HCEC 1CT (cell line): ENCODE measurements at regions not wholly inside any gene's neighbourhood (a gene's known extent, or its start where the extent isn't known, plus 50 kb on each side); places are given as distances from the start of the nearest gene placed in this dataset.
A peak's percentile ranks its signal among the peaks of the same experiment; 100 is the strongest.
"Not testable (repeated sequence)": the region's sequence is repeated elsewhere in the genome, so short reads cannot be mapped to it uniquely, and the experiment has no call there.

Experiments used
- DNase-seq: peaks from one replicate; pipeline ENCODE4 v3.0.0-alpha.2; 2017

GRCh38 chr9:115411993-115412452, 294.1 kb upstream of the TNC start:
- DNase-seq = peak; percentile 45

- no peak for DNase-seq
Observed at GRCh38 chr9:115412656-115413055, 294.7 kb upstream of the TNC start.

GRCh38 chr9:115413304-115413703, 295.3 kb upstream of the TNC start:
- no peak for DNase-seq

- DNase-seq = no peak
Observed at GRCh38 chr9:115413766-115414382, 295.9 kb upstream of the TNC start.

GRCh38 chr9:115414561-115414960, 296.6 kb upstream of the TNC start:
- DNase-seq = no peak

- DNase-seq = no peak
Observed at GRCh38 chr9:115415450-115415849, 297.5 kb upstream of the TNC start.

- DNase-seq = no peak
Observed at GRCh38 chr9:115416299-115416698, 298.3 kb upstream of the TNC start.

- DNase-seq = not testable (repeated sequence)
Observed at GRCh38 chr9:115418181-115418580, 300.2 kb upstream of the TNC start.

- no peak for DNase-seq
Observed at GRCh38 chr9:115422932-115423440, 305.0 kb upstream of the TNC start.

GRCh38 chr9:115423646-115424045, 305.7 kb upstream of the TNC start:
- DNase-seq = no peak

GRCh38 chr9:115425601-115426000, 307.6 kb upstream of the TNC start:
- DNase-seq = no peak

- no peak for DNase-seq
Observed at GRCh38 chr9:115437418-115437817, 319.5 kb upstream of the TNC start.

GRCh38 chr9:115439641-115440040, 321.7 kb upstream of the TNC start:
- no peak for DNase-seq

GRCh38 chr9:115442054-115442453, 324.1 kb upstream of the TNC start:
- DNase-seq = no peak

- DNase-seq = no peak
Observed at GRCh38 chr9:115443890-115444289, 325.9 kb upstream of the TNC start.

GRCh38 chr9:115444959-115445358, 327.0 kb upstream of the TNC start:
- DNase-seq = no peak

GRCh38 chr9:115445655-115446054, 327.7 kb upstream of the TNC start:
- no peak for DNase-seq

- DNase-seq = no peak
Observed at GRCh38 chr9:115456515-115456914, 338.6 kb upstream of the TNC start.

GRCh38 chr9:115461280-115461679, 343.3 kb upstream of the TNC start:
- no peak for DNase-seq

- DNase-seq = no peak
Observed at GRCh38 chr9:115462623-115463022, 344.7 kb upstream of the TNC start.

- no peak for DNase-seq
Observed at GRCh38 chr9:115466756-115467155, 348.8 kb upstream of the TNC start.

- DNase-seq = no peak
Observed at GRCh38 chr9:115469841-115470240, 351.9 kb upstream of the TNC start.

- DNase-seq = not testable (repeated sequence)
Observed at GRCh38 chr9:115473032-115473431, 355.1 kb upstream of the TNC start.

GRCh38 chr9:115481769-115482168, 363.8 kb upstream of the TNC start:
- DNase-seq = no peak

- DNase-seq = no peak
Observed at GRCh38 chr9:115482747-115483146, 364.8 kb upstream of the TNC start.
